Forelimb muscle (tissue), 1 donor: ENCODE measurements at regions not wholly inside any gene's neighbourhood (a gene's known extent, or its start where the extent isn't known, plus 50 kb on each side); places are given as distances from the start of the nearest gene placed in this dataset.

Experiments used
- DNase-seq: peaks from one replicate; pipeline ENCODE4 v3.0.0-alpha.2; 2013; ENCODE audit warnings: low read depth

DNA sequence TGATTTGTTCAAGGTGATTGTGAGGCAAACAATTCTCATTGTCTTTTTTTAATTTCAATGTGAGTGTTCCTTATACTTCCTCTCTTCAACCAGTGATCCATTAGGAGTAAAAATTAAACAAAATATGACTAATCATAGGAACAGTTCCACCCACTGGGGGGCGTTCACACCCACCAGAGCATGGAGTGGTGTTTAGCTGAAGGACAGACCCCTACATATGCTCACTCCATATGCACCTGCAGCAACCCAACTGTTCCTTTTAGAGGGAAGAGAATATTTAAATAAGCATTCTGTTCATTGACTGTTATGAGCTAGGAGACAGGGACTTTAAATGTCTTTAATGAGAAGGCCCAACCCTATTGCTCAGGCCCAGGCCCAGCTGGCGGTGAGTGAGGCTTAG is 78.7 kb upstream of the DRD2 start:
- DNase-seq, result no peak

- no peak for DNase-seq
These were observed 78.0 kb upstream of the DRD2 start for GRCh38 chr11:113553235-113553634.

DNA sequence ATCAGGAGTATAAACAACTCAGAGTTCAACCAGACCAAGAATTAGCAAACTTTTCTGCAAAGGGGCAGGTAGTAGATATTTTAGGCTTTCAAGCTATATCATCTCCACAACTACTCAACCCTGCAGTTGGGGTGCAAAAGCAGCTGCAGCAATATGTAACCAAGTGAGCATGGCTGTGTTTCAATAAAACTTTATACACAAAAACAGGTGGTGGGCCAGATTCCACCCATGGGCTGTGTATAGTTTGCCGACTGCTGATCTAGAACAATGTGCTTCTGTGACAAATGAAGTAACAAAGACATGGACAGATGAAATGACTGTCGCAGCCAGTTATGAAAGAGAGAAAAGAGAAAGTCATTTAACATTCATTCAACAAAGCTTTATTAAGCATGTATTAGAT is 77.1 kb upstream of the DRD2 start:
- no peak for DNase-seq

GRCh38 chr11:113551645-113552044 is 76.4 kb upstream of the DRD2 start:
- DNase-seq, result no peak

GRCh38 chr11:113549611-113550578 is 74.7 kb upstream of the DRD2 start:
- no peak for DNase-seq

DNA sequence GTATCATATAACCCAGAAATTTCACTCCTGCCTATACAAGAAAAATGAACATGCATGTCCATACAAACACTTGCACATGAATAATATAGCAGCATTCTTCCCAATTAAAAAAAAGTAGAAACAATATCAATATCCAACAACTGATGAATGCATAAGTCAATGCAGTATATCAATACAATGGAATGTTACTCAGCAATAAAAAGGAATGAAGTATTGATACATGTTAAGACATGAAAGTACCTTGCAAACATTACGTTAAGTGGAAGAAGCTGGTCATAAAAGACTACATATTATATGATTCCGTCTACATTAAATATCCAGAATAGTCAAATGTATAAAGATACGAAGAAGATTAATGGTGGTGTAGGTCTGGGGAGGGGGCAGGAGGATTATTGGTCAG is 73.9 kb upstream of the DRD2 start:
- no peak for DNase-seq

GRCh38 chr11:113547739-113548138 is 72.5 kb upstream of the DRD2 start:
- no peak for DNase-seq

DNA sequence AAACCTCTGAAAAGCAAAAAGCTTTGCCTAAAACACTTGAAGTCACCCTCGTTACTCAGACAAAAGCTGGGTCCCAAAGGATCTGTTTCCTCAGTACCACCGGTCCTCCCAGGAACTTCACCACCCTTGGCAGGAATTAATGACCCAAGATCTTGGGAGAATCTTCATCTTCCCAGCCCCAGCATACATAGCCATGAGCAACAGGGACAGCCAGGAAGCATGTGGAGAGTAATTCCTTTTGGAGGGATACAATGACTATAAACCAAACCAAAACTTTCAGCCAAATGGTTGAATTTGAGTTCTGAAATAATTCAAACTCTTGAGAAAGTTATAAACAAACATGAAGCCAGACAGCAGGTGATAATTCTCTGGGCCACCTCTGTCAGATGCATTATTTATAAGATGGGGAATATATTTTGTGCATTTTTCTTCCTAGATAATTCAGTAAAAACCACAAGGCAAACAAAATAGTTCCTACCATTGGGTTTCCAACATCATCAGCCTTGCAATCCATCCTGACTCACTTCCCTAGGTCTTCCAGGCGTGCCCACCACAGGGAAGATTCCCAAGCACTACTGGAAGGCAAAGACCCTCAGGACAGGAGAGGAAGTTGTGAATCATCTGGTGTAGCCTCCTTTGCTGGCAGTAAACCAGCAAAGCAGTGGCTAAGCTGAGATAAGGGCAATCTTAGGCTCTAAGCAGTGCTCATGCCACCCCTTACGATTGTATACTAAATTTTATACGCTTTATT is 71.7 kb upstream of the DRD2 start:
- DNase-seq, result no peak

GRCh38 chr11:113542420-113542819 is 67.2 kb upstream of the DRD2 start:
- no peak for DNase-seq

GRCh38 chr11:113540416-113541330 is 65.5 kb upstream of the DRD2 start:
- no peak for DNase-seq

- DNase-seq, result no peak
These were observed 63.5 kb upstream of the DRD2 start for GRCh38 chr11:113538451-113539412.

- DNase-seq, result no peak
These were observed 59.4 kb upstream of the DRD2 start for GRCh38 chr11:113534625-113535024.

- no peak for DNase-seq
These were observed 58.2 kb upstream of the DRD2 start for GRCh38 chr11:113533425-113533698.

DNA sequence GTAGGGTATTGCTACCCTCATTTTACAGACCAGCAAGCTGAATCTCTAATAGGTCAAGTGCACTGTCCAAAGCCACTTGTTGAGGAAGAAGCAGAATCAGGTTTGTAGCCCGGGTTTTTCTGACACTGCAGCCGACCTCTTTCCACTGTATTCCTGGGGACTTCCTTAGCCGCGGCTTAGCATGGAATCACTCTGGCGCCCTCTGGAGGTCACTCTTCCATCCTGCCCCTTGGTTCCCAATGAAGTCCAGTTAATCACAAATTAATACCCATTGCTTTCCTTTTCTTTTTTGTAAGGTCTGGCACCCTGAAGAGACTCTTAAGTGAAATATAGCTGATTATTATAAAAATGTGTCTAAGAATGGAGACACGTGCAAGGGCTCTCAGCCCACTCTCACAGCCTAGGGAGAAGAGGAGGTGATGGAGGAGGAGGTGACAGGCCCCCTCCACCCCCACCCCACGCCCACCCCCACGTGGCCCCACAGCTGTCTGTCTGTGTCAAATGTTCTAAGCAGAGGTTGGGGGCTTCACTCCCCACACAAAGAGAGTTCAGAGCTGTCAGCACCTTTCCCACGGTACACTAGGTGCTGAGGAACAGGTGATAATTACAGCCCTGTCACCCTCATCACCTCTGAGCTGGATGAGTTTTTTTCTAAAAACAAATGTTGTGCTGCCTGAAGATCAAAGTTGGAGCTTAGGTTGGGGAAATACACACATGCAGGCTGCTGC is 57.7 kb upstream of the DRD2 start:
- DNase-seq, result peak; percentile 44

DNA sequence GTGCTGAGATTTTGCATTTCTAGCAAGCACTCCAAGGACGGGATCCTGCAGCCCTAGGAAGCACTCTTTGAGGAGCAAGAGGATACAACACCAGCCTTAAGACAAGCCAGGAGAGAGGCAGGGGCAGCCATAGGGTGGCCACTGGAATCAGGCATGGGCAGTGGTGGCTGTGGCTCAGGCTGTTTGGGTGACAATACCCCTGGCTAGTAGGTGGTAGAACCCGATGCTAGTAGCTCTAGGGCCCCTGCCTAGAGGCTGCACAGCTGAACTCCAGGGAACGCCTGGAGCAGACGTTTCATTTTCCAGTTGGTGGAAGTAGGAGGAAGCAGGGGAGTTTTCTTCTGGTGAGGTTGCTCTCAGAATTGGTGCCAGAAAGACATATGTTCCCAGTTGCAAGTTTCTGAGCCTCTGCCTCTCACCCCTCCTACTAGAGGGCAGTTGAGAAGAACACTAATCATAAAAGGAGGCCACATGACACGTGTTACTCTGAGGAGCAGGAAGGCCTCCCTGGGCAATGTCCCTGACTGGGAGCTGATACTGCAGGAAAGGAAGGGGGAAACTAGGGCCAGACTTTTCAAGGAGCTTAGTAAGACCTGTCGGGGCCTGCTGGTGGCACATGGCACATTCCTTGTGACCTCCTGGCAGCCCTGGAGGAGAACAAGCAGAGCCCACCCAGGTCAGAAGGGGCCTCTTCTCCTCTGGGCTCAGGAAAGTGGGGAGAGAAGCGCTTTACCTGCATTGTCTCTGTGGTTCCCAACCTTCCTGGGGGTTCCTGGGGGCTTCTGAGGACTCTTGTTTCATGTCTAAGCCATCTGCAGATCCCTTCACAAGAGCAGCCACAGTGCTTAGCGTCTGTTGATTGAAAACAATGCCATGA is 56.6 kb upstream of the DRD2 start:
- no peak for DNase-seq

GRCh38 chr11:113531083-113531482 is 55.9 kb upstream of the DRD2 start:
- no peak for DNase-seq

- no peak for DNase-seq
These were observed 54.4 kb upstream of the DRD2 start for GRCh38 chr11:113529606-113530005.

DNA sequence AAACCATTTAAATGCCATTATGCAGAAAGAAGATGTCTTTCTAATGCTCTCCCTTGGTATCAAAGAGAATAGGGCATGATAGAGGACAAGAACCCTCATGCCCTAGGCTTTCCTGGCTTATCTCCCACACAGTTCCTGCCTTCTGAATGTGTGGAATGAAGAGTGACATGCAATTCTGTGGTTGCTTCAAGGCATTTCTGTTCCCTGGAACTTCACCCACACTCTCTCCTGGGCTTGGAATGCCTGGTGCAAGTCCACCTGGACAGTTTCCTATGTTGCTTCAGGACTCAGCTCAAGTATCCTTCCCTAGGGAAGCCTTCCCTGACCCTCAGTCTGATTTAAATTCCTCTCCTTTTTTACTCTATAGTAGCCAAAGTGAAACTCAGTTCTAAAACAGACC is 53.8 kb upstream of the DRD2 start:
- no peak for DNase-seq

DNA sequence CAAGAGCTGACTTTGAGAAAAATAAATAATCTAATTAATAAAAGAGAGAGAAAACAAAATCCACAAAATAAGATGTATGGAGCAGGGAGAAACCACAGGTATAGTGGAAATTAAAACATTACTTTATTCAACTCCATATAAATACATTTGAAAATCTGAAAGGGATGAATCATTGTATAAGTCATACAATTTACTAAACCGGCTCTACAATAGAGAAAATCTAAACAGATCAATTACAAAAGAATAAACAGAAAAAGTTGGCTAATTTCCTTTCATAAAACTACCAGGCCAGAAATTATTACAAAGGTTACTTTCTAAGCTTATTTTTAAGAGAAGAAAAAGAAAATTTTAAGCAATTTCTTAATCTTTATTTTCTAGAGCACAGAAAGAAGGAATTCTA is 51.3 kb upstream of the DRD2 start:
- DNase-seq, result no peak
